NCI-H1092 treated with DMSO at 0.1 percent for 48 hours (cell line): ENCODE measurements at regions not wholly inside any gene's neighbourhood (a gene's known extent, or its start where the extent isn't known, plus 50 kb on each side); places are given as distances from the start of the nearest gene placed in this dataset.

Experiments used
- DNase-seq: peaks from one replicate; lab custom pipeline; 2025; lab: John Stamatoyannopoulos, UW

GRCh38 chr5:31097851-31098250 is 95.6 kb upstream of the CDH6 start:
- no peak for DNase-seq

- no peak for DNase-seq
These were observed 97.1 kb upstream of the CDH6 start for GRCh38 chr5:31096238-31096865.

GRCh38 chr5:31095796-31096195 is 97.7 kb upstream of the CDH6 start:
- DNase-seq: no peak

GRCh38 chr5:31091501-31091900 is 102.0 kb upstream of the CDH6 start:
- no peak for DNase-seq

- DNase-seq: no peak
These were observed 103.0 kb upstream of the CDH6 start for GRCh38 chr5:31090467-31090866.

- DNase-seq: no peak
These were observed 106.6 kb upstream of the CDH6 start for GRCh38 chr5:31086839-31087415.

GRCh38 chr5:31084871-31085270 is 108.6 kb upstream of the CDH6 start:
- DNase-seq: no peak

- no peak for DNase-seq
These were observed 110.1 kb upstream of the CDH6 start for GRCh38 chr5:31083364-31083763.

- DNase-seq: no peak
These were observed 113.8 kb upstream of the CDH6 start for GRCh38 chr5:31079668-31080067.

GRCh38 chr5:31078956-31079355 is 114.5 kb upstream of the CDH6 start:
- no peak for DNase-seq

- DNase-seq: no peak
These were observed 117.5 kb upstream of the CDH6 start for GRCh38 chr5:31075981-31076380.

GRCh38 chr5:31068287-31068686 is 125.2 kb upstream of the CDH6 start:
- DNase-seq: no peak

- DNase-seq: no peak
These were observed 126.7 kb upstream of the CDH6 start for GRCh38 chr5:31066655-31067328.

- DNase-seq: no peak
These were observed 129.3 kb upstream of the CDH6 start for GRCh38 chr5:31064215-31064614.

- no peak for DNase-seq
These were observed 130.4 kb upstream of the CDH6 start for GRCh38 chr5:31062902-31063580.

GRCh38 chr5:31059889-31060288 is 133.6 kb upstream of the CDH6 start:
- no peak for DNase-seq

- no peak for DNase-seq
These were observed 139.0 kb upstream of the CDH6 start for GRCh38 chr5:31054453-31054852.

- DNase-seq: no peak
These were observed 140.4 kb upstream of the CDH6 start for GRCh38 chr5:31052937-31053658.

GRCh38 chr5:31051316-31051715 is 142.2 kb upstream of the CDH6 start:
- no peak for DNase-seq

GRCh38 chr5:31049936-31050704 is 143.4 kb upstream of the CDH6 start:
- DNase-seq: peak; percentile 24

GRCh38 chr5:31049461-31049860 is 144.0 kb upstream of the CDH6 start:
- DNase-seq: no peak
